ENCODE measurements at regions not wholly inside any gene's neighbourhood (a gene's known extent, or its start where the extent isn't known, plus 50 kb on each side); places are given as distances from the start of the nearest gene placed in this dataset.

DNA sequence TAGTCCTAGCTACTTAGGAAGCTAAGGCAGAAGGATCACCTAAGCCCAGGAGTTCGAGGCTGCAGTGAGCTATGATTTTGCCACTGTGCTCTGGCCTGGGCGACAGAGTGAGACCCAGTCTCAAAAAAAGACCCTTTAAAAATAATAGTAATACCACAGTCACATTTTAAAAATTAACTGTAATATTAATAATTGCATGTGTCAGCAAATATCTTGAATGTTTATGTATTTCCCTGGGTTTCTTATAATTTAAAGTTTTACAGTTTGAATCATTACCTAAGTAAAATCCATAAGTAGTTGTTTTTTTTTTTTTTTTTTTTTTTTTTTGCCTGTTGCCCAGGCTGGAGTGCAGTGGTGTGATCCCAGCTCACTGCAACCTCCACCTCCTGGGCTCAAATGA lies 69.2 kb downstream of the LYZL2 start:
- intact Hi-C loops (cut with micrococcal nuclease): no loop called here
- no peaks in the 10 kb centered on the region for H3K36me3 ChIP-seq (replicated peaks in 1 of 2; ENCODE audit: control insufficient read depth in 1 of 2, insufficient read depth in 2 of 2, low read length in 2 of 2)
- H3K4me1 ChIP-seq (ENCODE audit: control insufficient read depth in 1 of 2, insufficient read depth in 2 of 2, low read length in 2 of 2): peaks cover 42 to 56% of the 10 kb centered on the region in 2 donors
- no peaks in the 10 kb centered on the region for H3K9me3 ChIP-seq (replicated peaks in 1 of 2; ENCODE audit: control insufficient read depth in 1 of 2, insufficient read depth in 1 of 2, low read length in 2 of 2)
- DNase-seq: no peak
- WGBS (ENCODE audit: insufficient coverage): no CpG with 5 or more reads among the region's 2 CpGs
- Mint-ChIP-seq H3K4me3 (no peak overlapping the region), H3K27me3 (ENCODE audit: low read depth in 3 of 3) (peaks cover 0 to 2% (median 0%) of the 10 kb centered on the region in 3 donors), H3K27ac (peak overlapping the region in 1 of 7 donors; percentile 72), H3K9me3 (peaks cover 0 to 5% (median 0%) of the 10 kb centered on the region in 7 donors), H3K36me3 (no peaks in the 10 kb centered on the region), H3K4me1 (peaks cover 46% of the 10 kb centered on the region)
- TF ChIP-seq, protein P1, sequence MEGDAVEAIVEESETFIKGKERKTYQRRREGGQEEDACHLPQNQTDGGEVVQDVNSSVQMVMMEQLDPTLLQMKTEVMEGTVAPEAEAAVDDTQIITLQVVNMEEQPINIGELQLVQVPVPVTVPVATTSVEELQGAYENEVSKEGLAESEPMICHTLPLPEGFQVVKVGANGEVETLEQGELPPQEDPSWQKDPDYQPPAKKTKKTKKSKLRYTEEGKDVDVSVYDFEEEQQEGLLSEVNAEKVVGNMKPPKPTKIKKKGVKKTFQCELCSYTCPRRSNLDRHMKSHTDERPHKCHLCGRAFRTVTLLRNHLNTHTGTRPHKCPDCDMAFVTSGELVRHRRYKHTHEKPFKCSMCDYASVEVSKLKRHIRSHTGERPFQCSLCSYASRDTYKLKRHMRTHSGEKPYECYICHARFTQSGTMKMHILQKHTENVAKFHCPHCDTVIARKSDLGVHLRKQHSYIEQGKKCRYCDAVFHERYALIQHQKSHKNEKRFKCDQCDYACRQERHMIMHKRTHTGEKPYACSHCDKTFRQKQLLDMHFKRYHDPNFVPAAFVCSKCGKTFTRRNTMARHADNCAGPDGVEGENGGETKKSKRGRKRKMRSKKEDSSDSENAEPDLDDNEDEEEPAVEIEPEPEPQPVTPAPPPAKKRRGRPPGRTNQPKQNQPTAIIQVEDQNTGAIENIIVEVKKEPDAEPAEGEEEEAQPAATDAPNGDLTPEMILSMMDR (IDR thresholded peaks at IDR 0.05): no peak
- no peak overlapping the region for H3K4me2 ChIP-seq (replicated peaks; ENCODE audit: extremely low read depth, low read length, poor library complexity, severe bottlenecking)
- no peak overlapping the region for H2AFZ ChIP-seq (ENCODE audit: insufficient read depth, low read depth, low read length, poor library complexity, severe bottlenecking)
- H3K9ac ChIP-seq (ENCODE audit: insufficient read depth, low read length, poor library complexity, severe bottlenecking): no peak overlapping the region
- no peaks in the 10 kb centered on the region for H4K20me1 ChIP-seq (ENCODE audit: insufficient read depth, low read length)
- no peak overlapping the region for H3K27ac ChIP-seq (ENCODE audit: low read depth in 1 of 2, low read length in 2 of 2)
- no peak overlapping the region for H3K4me3 ChIP-seq (replicated peaks in 1 of 3; ENCODE audit: low read depth in 2 of 3, low read length in 3 of 3)
- H3K27me3 ChIP-seq (ENCODE audit: control insufficient read depth in 2 of 2, insufficient read depth in 2 of 2, low read length in 2 of 2): no peaks in the 10 kb centered on the region
- no peaks in the 10 kb centered on the region for H3K79me2 ChIP-seq (ENCODE audit: insufficient read depth, low read length)

DNA sequence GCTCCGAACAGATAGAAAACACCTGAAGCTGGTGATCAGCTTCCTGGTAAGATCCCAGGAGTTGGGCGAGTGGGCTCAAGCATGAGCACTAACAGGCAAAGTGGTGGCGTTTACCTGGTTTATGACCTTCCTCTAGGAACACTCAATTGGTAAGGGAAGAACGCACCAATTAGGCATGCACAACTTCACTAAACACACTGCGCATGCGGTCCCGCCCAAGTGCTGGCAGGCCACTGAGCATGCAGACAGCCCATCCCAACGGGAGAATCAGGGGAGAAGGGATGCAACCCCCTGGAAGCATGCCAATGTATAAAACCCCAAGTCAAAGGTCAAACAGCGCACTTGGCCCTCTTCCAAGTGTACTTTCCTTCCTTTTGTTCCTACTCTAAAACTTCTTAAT lies 70.4 kb downstream of the LYZL2 start:
- no peak overlapping the region for H2AFZ ChIP-seq (ENCODE audit: insufficient read depth, low read depth, low read length, poor library complexity, severe bottlenecking)
- Mint-ChIP-seq H3K36me3 (no peaks in the 10 kb centered on the region), H3K27ac (peak overlapping the region in 5 of 7 donors; percentile 3 to 97 (median 52)), H3K4me3 (no peak overlapping the region), H3K27me3 (ENCODE audit: low read depth in 3 of 3) (peaks cover 0 to 2% (median 0%) of the 10 kb centered on the region in 3 donors), H3K9me3 (peaks cover 0 to 5% (median 0%) of the 10 kb centered on the region in 7 donors), H3K4me1 (peaks cover 56% of the 10 kb centered on the region)
- H3K4me1 ChIP-seq (ENCODE audit: control insufficient read depth in 1 of 2, insufficient read depth in 2 of 2, low read length in 2 of 2): peaks cover 53 to 67% of the 10 kb centered on the region in 2 donors
- intact Hi-C loops (cut with micrococcal nuclease): no loop called here
- TF ChIP-seq, protein P1 (IDR thresholded peaks at IDR 0.05): no peak
- no peak for DNase-seq
- H3K79me2 ChIP-seq (ENCODE audit: insufficient read depth, low read length): no peaks in the 10 kb centered on the region
- no peak overlapping the region for H3K4me2 ChIP-seq (replicated peaks; ENCODE audit: extremely low read depth, low read length, poor library complexity, severe bottlenecking)
- H3K4me3 ChIP-seq (replicated peaks in 1 of 3; ENCODE audit: low read depth in 2 of 3, low read length in 3 of 3): no peak overlapping the region
- H3K27ac ChIP-seq (ENCODE audit: low read depth in 1 of 2, low read length in 2 of 2): peak overlapping the region in 1 of 2 donors; percentile 45
- 58% methylated on average over 4 of the region's 9 CpGs for WGBS (ENCODE audit: insufficient coverage)
- H3K9me3 ChIP-seq (replicated peaks in 1 of 2; ENCODE audit: control insufficient read depth in 1 of 2, insufficient read depth in 1 of 2, low read length in 2 of 2): no peaks in the 10 kb centered on the region
- H3K9ac ChIP-seq (ENCODE audit: insufficient read depth, low read length, poor library complexity, severe bottlenecking): no peak overlapping the region
- no peaks in the 10 kb centered on the region for H3K36me3 ChIP-seq (replicated peaks in 1 of 2; ENCODE audit: control insufficient read depth in 1 of 2, insufficient read depth in 2 of 2, low read length in 2 of 2)
- no peaks in the 10 kb centered on the region for H4K20me1 ChIP-seq (ENCODE audit: insufficient read depth, low read length)
- H3K27me3 ChIP-seq (ENCODE audit: control insufficient read depth in 2 of 2, insufficient read depth in 2 of 2, low read length in 2 of 2): no peaks in the 10 kb centered on the region
